ACHN (cell line): ENCODE measurements at regions not wholly inside any gene's neighbourhood (a gene's known extent, or its start where the extent isn't known, plus 50 kb on each side); places are given as distances from the start of the nearest gene placed in this dataset.
"Not testable (repeated sequence)": the region's sequence is repeated elsewhere in the genome, so short reads cannot be mapped to it uniquely, and the experiment has no call there.

ENCODE experiments used
- DNase-seq: peaks from one replicate; pipeline ENCODE4 v3.0.0-alpha.2; 2015
- in situ Hi-C: cut with HindIII; loops from 2 replicates; pipeline ENCODE4 v1.10.0; 2017; ENCODE audit warnings: low sequenced_read_pairs, low pct_ligation_motif_present, low pct_unique_long_range_greater_than_20kb

DNA sequence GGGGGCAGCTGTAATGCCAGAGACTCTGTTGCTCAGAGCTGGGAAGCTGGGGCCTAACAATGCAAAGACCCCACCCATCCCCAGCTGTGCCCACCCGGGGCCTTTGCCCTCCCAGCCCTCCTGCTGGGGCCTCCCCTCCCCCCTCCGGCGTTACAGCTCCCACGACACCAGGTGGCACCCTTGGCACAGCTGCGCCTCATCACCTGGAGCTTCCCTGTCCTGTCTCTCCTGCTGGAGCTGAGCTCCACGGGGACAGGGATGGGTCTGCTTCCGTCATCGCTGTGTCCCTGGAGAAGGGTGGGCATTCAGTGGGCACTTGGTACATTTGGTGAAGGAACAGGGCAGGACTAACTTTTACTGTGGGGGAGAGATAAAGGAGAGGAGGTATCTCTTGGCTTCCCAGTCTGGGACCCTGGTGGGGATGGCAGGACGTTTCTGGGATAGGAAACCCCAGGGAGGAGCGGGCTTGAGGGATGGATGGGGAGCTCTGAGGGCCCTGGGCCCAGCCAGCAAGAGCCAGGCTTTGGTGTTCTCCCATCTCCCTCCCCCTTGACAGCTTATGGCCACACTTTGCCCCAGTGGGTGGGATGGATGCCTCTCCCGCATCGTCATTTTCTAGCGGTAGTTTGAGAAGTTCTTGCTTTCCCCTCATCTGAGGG, 453.2 kb downstream of the PTPRU start:
- in situ Hi-C loops, result no loop called here
- no peak for DNase-seq

DNA sequence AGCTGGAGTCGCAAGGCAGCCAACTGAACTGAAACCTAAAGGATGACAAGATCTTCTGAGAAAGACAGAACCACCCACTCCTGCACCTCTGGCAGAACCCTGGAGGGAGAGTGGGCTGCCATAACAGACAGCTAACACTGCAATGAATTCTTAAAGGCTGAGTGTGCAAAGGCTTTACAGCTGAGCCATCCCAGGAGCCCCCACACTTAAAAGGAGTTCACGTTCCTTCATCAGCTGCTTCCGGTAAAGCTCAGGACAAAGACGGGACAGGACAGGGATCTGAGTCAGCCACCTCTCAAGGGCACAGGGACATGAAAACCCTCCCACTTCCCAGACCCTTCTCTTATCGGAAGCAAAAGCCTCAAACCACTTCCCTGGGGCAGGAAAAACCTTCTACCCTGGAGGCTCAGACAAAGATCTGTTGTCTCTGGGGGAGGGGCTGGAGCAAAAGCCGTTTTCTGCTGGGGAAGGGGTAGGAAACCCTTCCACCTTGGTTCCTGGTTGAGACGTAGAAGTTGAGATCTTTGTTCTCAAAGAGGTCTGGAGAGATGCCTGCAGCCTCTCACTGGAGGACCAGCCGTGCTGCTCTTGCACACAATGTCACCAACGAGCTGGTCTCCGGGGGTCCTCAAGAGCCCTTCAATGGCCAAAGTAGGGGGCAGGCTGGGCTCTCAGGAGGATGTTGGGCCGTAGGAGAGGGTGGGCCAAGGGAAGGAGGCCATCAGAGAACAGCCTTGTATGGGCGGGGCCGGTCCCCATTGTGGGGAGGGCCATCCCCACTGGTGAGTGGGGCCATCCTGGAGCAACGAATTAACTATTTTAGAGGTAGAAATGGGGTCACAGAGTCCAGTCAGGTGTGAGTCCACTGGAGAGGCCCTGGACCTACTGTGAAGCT, 452.4 kb downstream of the PTPRU start:
- in situ Hi-C loops, result no loop called here
- DNase-seq, result no peak

DNA sequence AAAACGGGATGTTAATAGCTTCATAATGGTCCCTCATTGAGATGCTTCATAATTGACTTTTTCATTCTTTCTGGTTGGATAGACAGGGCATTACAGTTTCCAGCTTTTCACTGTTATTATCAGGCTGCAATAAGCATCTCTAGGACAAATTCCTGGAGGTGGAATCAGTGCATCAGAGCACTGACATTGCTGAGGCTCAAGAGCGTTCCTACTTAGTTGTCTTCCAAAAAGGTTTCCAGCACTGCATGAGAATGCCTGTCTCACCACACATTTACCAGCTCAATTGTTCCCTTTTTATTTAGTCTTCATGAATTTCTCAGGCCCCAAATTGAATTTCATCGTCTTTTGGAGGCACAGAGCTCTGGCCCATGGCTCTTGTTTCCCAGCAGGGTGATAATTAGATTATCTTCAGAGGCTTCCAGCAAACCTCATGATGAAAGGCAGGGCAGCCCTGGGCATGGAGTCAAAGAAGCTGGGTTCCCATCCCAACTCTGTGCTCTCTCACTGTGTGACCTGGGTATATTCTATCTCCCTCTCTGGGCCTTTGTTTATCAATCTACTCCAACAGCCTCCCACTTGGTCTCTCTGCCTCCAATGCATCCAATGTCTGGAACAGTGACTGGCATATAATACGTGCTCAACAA, 451.4 kb downstream of the PTPRU start:
- no peak for DNase-seq
- in situ Hi-C loops, result no loop called here

GRCh38 chr1:29687166-29687565, 450.8 kb downstream of the PTPRU start:
- no peak for DNase-seq
- in situ Hi-C loops, result no loop called here

GRCh38 chr1:29686012-29686930, 449.9 kb downstream of the PTPRU start:
- no peak for DNase-seq
- in situ Hi-C loops, result no loop called here

DNA sequence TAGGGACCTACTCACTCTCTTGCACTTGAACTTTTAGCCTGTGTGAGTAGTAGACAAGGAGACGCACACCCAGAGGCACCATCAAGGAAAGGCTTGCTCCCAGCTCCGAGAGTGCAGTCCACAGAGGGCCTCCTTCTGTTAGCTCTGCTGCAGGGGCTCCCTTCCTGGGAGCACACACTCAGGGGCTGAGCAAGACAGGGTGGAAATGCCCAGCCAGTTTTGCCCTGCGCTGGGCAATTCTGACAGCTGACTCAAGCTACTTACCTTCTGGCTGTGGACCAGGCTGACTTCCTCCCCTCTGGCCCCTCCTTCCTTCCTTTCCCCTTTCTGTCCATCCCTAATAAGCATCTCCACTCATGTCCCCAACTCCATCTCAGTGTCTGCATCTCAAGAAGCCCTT, 449.1 kb downstream of the PTPRU start:
- in situ Hi-C loops, result no loop called here
- DNase-seq, result no peak

GRCh38 chr1:29684141-29684540, 447.8 kb downstream of the PTPRU start:
- no peak for DNase-seq
- in situ Hi-C loops, result no loop called here

GRCh38 chr1:29683472-29683871, 447.1 kb downstream of the PTPRU start:
- in situ Hi-C loops, result no loop called here
- no peak for DNase-seq

GRCh38 chr1:29682919-29683295, 446.6 kb downstream of the PTPRU start:
- no peak for DNase-seq
- in situ Hi-C loops, result no loop called here

GRCh38 chr1:29682171-29682918, 446.0 kb downstream of the PTPRU start:
- in situ Hi-C loops, result no loop called here
- DNase-seq, result no peak

- DNase-seq, in situ Hi-C loops: not testable (repeated sequence)
These were observed 445.1 kb downstream of the PTPRU start for GRCh38 chr1:29681416-29681815.

DNA sequence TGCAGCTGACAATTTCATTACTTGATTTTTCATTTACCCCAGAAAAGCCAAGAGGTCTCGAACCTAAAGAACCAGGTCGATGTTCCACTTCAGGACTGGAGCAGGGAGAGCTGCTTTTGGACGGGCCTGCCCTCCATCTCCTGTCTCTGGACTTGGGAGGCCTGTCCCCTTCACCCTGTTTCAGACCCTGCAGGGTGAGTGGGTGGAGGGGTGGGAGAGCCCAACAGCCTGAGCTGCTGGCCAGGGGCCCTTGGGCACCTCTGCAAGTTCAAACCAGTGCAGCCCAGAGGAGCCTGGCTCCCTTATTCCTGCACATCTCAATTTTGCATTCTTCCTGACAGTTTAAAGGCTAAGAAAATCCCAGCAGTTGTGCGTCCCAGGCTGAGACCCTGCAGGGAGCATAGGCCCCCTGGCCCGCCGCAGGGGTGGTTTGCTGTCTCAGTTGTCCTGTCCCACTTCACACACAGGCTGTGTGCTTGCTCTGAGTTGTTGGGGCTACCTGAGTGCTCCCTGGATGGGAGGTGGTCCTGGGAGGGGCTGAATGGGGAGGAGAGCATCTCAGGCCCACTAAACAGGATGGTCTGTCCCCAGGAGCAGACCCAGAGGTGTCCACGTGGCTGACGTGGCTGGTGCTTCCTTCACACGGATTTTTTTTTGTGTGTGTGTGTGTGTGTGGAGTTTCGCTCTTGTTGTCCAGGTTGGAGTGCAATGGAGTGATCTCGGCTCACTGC, 443.7 kb downstream of the PTPRU start:
- no peak for DNase-seq
- in situ Hi-C loops, result no loop called here

- in situ Hi-C loops, result no loop called here
These were observed 443.0 kb downstream of the PTPRU start for GRCh38 chr1:29679316-29679715.

DNA sequence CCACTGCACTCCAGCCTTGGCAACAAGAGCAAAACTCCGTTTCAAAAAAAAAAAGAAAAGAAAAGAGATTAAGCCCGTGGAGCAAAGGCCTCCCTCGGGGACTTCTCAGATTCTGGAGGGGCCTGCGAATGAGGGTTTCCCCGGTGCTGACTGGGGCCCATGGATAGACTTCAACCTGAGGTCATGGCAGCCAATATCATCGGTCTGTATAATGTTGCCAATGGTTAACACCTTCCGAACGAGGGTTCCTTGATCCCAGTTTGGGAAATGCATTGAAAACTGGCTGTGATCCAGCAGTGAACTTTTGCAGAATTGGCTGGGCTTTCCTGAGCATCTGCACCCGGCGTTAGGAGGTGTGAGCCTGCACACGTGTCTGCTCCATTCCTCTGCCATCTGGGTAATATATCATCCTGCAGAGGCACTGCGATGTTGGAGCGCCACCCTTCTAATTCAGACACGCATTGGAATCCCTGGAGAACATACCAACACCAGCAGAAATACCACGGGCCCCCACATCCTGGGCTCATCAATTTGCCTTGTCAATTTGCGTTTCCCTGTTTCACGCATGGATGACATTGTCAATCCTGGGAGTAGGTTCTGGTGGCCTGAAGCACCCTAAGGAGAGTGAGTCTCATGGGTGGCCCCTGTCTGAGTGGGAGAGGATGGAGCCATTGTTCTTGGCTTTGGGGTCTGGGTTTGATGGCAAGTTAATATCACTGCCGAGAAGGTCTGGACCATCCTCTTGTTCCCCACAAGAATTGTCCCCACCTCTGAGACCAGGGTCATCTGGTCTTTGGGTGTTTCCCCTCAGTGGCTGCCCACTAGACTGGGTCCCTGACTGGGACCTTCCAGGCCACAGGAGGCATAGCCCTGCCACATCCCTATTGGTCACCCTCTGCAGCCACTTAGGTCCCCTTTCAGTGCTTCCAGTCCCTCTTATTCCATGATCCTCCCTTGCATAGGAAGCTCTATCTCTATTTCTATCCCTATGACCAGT, 441.0 kb downstream of the PTPRU start:
- in situ Hi-C loops, result no loop called here
- no peak for DNase-seq

More at GRCh38 chr1:29679316-29679715, 443.0 kb downstream of the PTPRU start:
- no peak for DNase-seq

DNA sequence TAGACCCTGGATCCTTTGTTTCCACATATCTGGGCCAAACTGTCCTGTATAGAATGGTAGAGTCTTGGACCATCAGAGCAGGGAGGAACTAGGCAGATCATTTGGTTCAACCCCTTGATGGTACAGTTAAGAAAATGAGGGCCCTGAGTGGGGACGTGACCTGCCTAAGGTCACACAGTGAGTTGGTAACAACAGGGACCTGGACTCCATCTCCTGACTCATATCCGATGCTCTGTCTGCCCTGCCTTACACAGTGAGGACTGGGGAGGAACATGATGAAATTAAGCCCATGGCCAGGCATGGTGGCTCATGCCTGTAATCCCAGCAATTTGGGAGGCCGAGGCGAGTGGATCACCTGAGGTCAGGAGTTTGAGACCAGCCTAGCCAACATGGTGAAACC, 440.2 kb downstream of the PTPRU start:
- in situ Hi-C loops, result no loop called here
- no peak for DNase-seq
